ENCODE measurements at regions not wholly inside any gene's neighbourhood (a gene's known extent, or its start where the extent isn't known, plus 50 kb on each side); places are given as distances from the start of the nearest gene placed in this dataset.

- no peak for TF ChIP-seq POLR2AphosphoS5 (IDR thresholded peaks at IDR 0.05)
- TF ChIP-seq, protein P1, sequence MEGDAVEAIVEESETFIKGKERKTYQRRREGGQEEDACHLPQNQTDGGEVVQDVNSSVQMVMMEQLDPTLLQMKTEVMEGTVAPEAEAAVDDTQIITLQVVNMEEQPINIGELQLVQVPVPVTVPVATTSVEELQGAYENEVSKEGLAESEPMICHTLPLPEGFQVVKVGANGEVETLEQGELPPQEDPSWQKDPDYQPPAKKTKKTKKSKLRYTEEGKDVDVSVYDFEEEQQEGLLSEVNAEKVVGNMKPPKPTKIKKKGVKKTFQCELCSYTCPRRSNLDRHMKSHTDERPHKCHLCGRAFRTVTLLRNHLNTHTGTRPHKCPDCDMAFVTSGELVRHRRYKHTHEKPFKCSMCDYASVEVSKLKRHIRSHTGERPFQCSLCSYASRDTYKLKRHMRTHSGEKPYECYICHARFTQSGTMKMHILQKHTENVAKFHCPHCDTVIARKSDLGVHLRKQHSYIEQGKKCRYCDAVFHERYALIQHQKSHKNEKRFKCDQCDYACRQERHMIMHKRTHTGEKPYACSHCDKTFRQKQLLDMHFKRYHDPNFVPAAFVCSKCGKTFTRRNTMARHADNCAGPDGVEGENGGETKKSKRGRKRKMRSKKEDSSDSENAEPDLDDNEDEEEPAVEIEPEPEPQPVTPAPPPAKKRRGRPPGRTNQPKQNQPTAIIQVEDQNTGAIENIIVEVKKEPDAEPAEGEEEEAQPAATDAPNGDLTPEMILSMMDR (IDR thresholded peaks at IDR 0.05): no peak
Observed at GRCh38 chr13:69199664-69200063, 908.0 kb upstream of the ATXN8OS start.
